ENCODE measurements at regions not wholly inside any gene's neighbourhood (a gene's known extent, or its start where the extent isn't known, plus 50 kb on each side); places are given as distances from the start of the nearest gene placed in this dataset.
"Not testable (repeated sequence)": the region's sequence is repeated elsewhere in the genome, so short reads cannot be mapped to it uniquely, and the experiment has no call there.

DNA sequence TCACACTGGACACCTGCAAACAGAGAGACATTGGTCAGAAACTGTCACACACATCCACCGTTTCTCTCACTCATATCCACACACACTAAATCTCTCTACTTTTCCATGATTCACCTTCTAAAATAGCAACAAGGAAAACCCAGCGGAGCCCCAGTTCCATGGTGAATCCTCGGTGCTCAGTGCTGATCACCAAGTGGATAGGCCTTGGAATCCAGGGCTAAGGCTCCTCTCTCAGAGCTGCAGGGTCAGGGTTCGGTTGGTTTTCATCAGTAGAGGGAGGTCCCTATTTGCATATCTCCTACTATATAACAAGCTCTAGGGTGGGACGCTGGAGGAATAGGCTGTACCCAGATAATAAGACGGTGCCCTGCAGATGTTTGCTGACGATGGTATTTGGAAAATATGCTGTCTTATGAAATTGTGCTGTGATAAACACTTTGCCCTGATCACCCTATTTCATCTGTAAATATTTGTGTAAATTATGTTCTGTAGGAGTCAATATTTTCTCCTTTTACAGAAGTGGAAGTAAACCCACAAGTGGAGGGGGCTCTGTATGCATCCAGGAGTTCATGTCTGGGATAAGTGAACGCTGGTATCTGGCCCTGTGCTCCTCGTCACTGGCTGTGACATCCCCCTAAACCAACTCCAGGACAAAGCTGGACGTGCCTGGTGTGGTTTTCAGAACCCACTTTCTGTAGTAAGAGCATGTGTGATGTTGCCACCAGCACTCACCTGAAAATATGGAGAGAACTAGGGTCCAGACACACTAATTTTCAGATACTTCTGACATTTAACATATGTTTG, 709.2 kb downstream of the TMEM121 start:
- no peaks in the 10 kb centered on the region for H3K9me3 ChIP-seq (ENCODE audit: control insufficient read depth, low read length)
- H3K4me3 ChIP-seq (ENCODE audit: low read length): no peak overlapping the region

DNA sequence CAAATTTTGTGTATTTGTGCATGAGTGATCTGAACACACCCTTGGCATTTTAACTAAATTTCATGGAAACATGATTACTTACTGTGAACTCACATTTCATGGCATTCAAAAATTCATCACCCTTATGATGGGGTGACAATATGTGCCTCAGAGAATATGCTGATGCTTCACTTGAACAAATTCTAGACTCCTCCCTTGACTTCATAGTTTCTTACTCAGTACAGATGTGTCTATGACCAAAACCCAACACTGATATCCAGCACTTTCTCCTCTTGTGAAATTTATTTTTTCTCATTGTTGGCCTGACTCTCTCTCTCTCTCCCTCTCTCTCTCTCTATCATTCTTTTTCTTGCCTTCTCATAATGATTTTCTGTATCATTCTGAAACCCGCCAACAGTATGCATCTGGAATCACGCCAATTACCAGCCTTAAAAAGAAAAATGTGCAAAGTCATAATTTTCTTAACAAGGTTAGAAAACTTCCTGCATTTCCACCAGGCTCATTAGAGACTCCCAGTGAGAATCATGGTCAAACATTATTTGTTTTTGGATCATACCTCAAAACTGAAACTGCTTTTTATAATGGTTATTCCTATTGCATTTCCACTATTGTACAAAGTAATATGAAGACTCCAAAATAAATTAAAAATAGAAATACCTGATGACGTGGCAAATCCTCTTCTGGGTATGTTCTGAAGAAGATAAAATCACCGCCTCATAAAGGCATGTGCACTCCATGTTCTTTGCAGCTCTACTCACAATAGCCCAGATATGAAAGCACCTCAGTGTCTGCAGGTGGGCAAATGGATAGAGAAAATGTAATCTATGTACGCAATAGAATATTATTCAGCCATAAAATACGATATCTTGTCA, 722.2 kb downstream of the TMEM121 start:
- H3K27me3 ChIP-seq (replicated peaks; ENCODE audit: control insufficient read depth, insufficient read depth, low read length): no peaks in the 10 kb centered on the region

More for the DNA sequence above, 709.2 kb downstream of the TMEM121 start:
- H3K36me3 ChIP-seq (ENCODE audit: control insufficient read depth, insufficient read depth, low read length, severe bottlenecking): no peaks in the 10 kb centered on the region
- peaks cover 5% of the 10 kb centered on the region for H3K27me3 ChIP-seq (replicated peaks; ENCODE audit: control insufficient read depth, insufficient read depth, low read length)
- DNase-seq (ENCODE audit: low read depth): no peak
- H3K4me1 ChIP-seq (ENCODE audit: control insufficient read depth, insufficient read depth, low read length): no peaks in the 10 kb centered on the region
- no peak overlapping the region for H3K9ac ChIP-seq (ENCODE audit: low read length)

DNA sequence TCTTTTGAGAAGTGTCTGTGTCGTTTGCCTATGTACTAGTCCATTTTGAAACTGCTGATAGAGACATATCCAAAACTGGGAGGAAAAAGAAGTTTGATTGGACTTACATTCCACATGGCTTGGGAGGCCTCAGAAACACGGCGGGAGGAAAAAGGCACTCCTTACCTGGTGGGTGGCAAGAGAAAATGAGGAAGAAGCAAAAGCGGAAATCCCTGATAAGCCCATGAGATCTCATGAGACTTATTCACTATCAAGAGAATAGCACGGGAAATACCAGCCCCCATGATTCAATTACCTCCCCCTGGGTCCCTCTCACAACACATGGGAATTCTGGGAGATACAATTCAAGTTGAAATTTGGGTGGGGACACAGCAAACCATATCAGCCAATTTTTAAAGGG, 727.6 kb downstream of the TMEM121 start:
- H3K9me3 ChIP-seq (ENCODE audit: control insufficient read depth, low read length); DNase-seq (ENCODE audit: low read depth); H3K27me3 ChIP-seq (replicated peaks; ENCODE audit: control insufficient read depth, insufficient read depth, low read length); H3K36me3 ChIP-seq (ENCODE audit: control insufficient read depth, insufficient read depth, low read length, severe bottlenecking); H3K9ac ChIP-seq (ENCODE audit: low read length); H3K4me1 ChIP-seq (ENCODE audit: control insufficient read depth, insufficient read depth, low read length); H3K4me3 ChIP-seq (ENCODE audit: low read length): not testable (repeated sequence)

More for the DNA sequence above, 722.2 kb downstream of the TMEM121 start:
- Histone ChIP-seq H3K36me3 (ENCODE audit: control insufficient read depth, insufficient read depth, low read length, severe bottlenecking) (no peaks in the 10 kb centered on the region), H3K9ac (ENCODE audit: low read length) (no peak overlapping the region), H3K9me3 (ENCODE audit: control insufficient read depth, low read length) (no peaks in the 10 kb centered on the region), H3K4me3 (ENCODE audit: low read length) (no peak overlapping the region), H3K4me1 (ENCODE audit: control insufficient read depth, insufficient read depth, low read length) (no peaks in the 10 kb centered on the region)
- no peak for DNase-seq (ENCODE audit: low read depth)

DNA sequence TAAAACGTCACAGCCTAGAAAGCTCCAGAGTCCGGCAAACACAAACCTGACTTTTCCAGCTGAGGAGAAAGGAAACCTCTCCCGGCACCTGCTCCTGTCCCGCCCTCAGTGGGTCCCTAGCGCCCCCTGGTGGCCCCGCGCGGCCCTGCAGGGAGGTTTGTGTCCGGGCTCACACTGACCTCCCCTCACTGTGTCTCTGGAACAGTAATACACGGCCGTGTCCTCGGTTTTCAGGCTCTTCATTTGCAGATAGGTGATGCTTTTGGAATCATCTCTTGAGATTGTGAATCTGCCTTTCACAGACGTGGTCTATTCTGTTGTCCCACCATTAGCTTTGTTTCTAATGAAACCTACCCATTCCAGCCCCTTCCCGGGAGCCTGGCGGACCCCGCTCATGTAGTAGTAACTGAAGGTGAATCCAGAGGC, 731.2 kb downstream of the TMEM121 start:
- H3K36me3 ChIP-seq (ENCODE audit: control insufficient read depth, insufficient read depth, low read length, severe bottlenecking); H3K4me1 ChIP-seq (ENCODE audit: control insufficient read depth, insufficient read depth, low read length); DNase-seq (ENCODE audit: low read depth); H3K9me3 ChIP-seq (ENCODE audit: control insufficient read depth, low read length); H3K4me3 ChIP-seq (ENCODE audit: low read length); H3K9ac ChIP-seq (ENCODE audit: low read length): not testable (repeated sequence)
- H3K27me3 ChIP-seq (replicated peaks; ENCODE audit: control insufficient read depth, insufficient read depth, low read length): peaks cover 12% of the 10 kb centered on the region

DNA sequence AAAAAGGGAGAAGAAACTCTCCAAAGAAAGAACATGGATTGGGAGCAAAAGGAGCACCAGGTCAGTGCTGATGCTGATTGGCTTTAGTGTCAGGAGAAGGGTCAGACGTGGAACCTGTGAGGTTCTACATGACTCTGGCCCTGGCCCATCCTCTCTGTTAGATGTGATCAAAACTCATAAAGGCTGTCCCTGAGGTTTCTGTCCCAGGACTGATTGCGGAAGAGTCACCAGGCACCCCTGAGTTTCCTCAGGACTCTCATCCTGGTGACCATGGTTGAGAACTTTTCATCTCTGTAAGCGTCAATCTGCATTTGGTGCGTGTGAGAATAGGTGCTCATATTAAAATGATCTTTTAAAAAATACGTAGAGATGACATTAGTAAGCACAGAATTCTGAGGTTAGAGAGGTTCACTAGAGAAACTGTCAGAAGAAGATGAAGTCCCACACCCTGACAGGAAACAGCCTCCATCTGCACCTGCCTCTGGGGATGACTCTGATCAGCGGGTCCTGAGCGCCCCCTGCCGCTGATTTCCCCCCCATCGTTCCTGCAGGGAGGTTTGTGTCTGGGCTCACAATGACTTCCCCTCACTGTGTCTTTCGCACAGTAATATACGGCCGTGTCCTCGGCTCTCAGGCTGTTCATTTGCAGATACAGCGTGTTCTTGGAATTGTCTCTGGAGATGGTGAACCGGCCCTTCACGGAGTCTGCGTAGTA, 741.8 kb downstream of the TMEM121 start:
- H3K27me3 ChIP-seq (replicated peaks; ENCODE audit: control insufficient read depth, insufficient read depth, low read length): peaks cover 15% of the 10 kb centered on the region
- no peak overlapping the region for H3K4me3 ChIP-seq (ENCODE audit: low read length)
- H3K36me3 ChIP-seq (ENCODE audit: control insufficient read depth, insufficient read depth, low read length, severe bottlenecking): no peaks in the 10 kb centered on the region
- H3K9me3 ChIP-seq (ENCODE audit: control insufficient read depth, low read length): no peaks in the 10 kb centered on the region
- no peaks in the 10 kb centered on the region for H3K4me1 ChIP-seq (ENCODE audit: control insufficient read depth, insufficient read depth, low read length)
- H3K9ac ChIP-seq (ENCODE audit: low read length): no peak overlapping the region
- DNase-seq (ENCODE audit: low read depth): no peak

DNA sequence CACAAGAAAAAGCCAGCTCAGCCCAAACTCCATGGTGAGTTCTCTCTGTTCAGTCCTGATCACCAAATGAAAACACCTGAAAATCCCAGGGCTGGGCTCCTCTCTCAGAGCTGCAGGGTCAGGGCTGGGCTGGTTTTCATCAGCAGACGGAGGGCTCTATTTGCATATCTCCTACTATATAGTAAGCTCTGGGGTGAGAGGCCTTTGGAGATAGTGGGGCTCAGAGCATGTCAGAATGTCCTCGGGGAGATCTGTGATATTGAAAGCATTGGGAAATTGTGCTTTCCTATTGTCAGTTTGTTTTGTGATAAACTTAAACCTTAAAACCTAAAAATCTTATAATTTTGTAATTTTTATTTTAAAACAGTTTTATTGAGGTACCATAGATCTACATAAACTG, 742.6 kb downstream of the TMEM121 start:
- Histone ChIP-seq H3K36me3 (ENCODE audit: control insufficient read depth, insufficient read depth, low read length, severe bottlenecking) (no peaks in the 10 kb centered on the region), H3K9ac (ENCODE audit: low read length) (no peak overlapping the region), H3K9me3 (ENCODE audit: control insufficient read depth, low read length) (no peaks in the 10 kb centered on the region), H3K4me3 (ENCODE audit: low read length) (no peak overlapping the region), H3K27me3 (replicated peaks; ENCODE audit: control insufficient read depth, insufficient read depth, low read length) (peaks cover 14% of the 10 kb centered on the region), H3K4me1 (ENCODE audit: control insufficient read depth, insufficient read depth, low read length) (no peaks in the 10 kb centered on the region)
- no peak for DNase-seq (ENCODE audit: low read depth)

DNA sequence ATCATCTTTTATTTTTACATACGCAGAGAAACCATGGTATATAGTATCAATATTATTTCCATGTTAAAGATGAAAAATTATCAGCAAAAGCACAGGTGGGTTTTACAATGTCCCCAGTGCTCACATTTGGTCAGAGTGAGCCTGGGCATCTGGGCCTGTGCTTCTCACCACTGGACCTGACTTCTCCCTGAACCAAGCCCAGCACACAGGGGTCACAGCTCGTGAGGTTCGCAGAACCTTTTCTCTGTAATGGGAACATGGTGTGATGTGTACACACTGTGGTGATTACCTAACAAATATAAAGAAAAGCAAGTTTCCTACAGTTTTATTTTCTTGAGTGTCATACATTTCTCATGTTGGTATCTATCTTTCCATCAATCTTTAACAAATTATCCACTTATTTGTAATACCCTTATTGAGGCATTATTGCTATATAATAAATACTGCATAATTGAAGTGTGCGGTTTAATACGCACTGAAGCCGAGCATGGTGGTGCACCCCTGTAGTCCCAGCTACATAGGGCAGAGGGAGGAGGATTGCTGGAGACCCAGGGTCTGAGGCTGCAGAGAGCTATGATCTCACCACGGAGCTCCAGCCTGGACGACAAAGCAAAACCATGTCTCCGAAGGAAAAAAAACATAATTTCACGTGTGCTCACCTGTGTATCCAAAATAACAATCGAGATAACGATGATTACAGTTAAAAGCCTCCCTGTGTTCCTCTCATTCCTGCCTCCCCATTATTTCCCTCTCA, 743.2 kb downstream of the TMEM121 start:
- Histone ChIP-seq H3K36me3 (ENCODE audit: control insufficient read depth, insufficient read depth, low read length, severe bottlenecking) (no peaks in the 10 kb centered on the region), H3K4me1 (ENCODE audit: control insufficient read depth, insufficient read depth, low read length) (no peaks in the 10 kb centered on the region), H3K4me3 (ENCODE audit: low read length) (no peak overlapping the region), H3K9me3 (ENCODE audit: control insufficient read depth, low read length) (no peaks in the 10 kb centered on the region), H3K27me3 (replicated peaks; ENCODE audit: control insufficient read depth, insufficient read depth, low read length) (peaks cover 11% of the 10 kb centered on the region), H3K9ac (ENCODE audit: low read length) (no peak overlapping the region)
- no peak for DNase-seq (ENCODE audit: low read depth)

DNA sequence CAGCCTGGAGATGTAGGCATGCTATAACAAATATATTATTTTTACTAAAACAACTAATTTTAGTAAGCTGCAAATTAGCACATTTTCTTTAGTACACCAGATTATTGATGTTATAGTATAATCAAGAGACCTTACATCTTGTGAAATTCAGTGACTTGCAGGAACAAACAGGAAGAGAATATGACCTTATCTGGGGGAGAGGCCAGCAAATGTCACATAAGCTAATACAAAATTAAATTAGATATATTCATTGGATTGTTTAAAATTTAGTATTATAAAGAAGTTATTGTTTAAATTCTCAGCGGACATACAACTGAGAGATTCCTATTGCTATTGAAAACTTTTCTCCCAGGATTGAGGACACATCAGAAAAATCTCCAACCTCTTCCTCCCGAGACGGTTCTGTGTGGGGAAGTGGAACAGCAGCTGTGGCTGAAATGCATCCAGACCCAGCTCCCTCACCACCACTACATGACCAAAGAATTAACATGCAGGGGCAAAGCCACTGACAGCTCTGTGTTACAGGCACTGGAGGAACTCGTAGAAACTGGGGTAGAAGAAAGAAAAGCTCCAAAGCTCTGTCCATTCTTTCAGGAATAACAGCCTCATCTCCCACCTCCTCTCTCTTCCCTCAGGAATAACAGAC, 744.2 kb downstream of the TMEM121 start:
- H3K36me3 ChIP-seq (ENCODE audit: control insufficient read depth, insufficient read depth, low read length, severe bottlenecking); H3K27me3 ChIP-seq (replicated peaks; ENCODE audit: control insufficient read depth, insufficient read depth, low read length); DNase-seq (ENCODE audit: low read depth); H3K4me1 ChIP-seq (ENCODE audit: control insufficient read depth, insufficient read depth, low read length); H3K4me3 ChIP-seq (ENCODE audit: low read length); H3K9ac ChIP-seq (ENCODE audit: low read length); H3K9me3 ChIP-seq (ENCODE audit: control insufficient read depth, low read length): not testable (repeated sequence)

DNA sequence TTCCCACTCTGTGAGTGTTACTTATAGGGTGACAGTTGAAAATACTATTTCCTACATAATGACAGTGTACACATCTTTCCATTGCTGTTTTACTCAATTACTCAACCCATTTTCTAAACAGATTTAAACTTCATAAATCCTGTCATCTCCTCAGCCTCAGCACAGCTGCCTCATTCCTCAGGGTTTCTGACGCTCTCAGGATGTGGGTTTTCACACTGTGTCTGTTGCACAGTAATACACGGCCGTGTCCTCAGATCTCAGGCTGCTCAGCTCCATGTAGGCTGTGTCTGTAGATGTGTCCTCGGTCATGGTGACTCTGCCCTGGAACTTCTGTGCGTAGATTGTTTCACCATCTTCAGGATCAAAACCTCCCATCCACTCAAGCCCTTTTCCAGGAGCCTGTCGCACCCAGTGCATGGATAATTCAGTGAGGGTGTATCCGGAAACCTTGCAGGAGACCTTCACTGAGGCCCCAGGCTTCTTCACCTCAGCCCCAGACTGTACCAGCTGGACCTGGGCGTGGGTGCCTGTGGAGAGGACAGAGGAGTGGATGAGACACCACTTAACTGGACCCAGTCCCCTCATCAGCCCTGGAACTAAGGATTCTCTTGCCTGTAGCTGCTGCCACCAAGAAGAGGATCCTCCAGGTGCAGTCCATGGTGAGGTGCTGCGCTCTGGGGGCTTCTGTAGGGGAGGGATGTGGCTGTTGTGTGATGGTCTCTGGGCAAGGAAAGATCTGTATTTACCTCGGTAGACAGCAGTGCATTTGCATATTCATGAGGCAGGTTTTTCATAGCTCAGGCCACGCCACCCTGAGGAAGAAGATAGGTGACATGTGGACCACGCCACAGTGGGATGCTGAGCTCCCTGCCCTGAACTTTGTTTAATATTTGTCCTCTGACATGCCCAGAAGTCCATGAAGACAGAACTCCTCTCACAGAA, 750.2 kb downstream of the TMEM121 start:
- no peaks in the 10 kb centered on the region for H3K9me3 ChIP-seq (ENCODE audit: control insufficient read depth, low read length)
- DNase-seq (ENCODE audit: low read depth): no peak
- H3K4me3 ChIP-seq (ENCODE audit: low read length): no peak overlapping the region

DNA sequence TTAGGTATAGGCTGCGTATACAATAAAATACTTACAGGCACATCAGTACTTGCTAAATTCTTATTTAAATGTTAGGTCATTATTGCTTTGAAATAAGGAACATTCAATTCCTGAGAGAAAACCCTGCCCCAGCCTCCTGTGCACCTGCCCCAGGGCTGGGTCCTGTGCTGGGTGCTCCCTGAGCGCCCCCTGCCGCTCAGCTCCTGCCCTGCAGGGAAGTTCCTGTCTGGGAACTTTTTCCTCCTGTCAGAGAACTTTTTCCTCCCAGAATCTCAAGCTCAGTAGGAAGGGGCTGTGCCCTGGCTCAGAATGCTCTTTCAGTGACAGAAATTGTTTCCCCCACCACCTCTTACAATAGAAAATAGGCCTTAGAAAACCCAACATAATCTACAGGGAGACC, 751.1 kb downstream of the TMEM121 start:
- DNase-seq (ENCODE audit: low read depth): no peak
- Histone ChIP-seq H3K27me3 (replicated peaks; ENCODE audit: control insufficient read depth, insufficient read depth, low read length) (peaks cover 13% of the 10 kb centered on the region), H3K4me1 (ENCODE audit: control insufficient read depth, insufficient read depth, low read length) (no peaks in the 10 kb centered on the region), H3K4me3 (ENCODE audit: low read length) (no peak overlapping the region), H3K9ac (ENCODE audit: low read length) (no peak overlapping the region), H3K9me3 (ENCODE audit: control insufficient read depth, low read length) (no peaks in the 10 kb centered on the region), H3K36me3 (ENCODE audit: control insufficient read depth, insufficient read depth, low read length, severe bottlenecking) (no peaks in the 10 kb centered on the region)

More for the DNA sequence above, 750.2 kb downstream of the TMEM121 start:
- no peak overlapping the region for H3K9ac ChIP-seq (ENCODE audit: low read length)
- H3K4me1 ChIP-seq (ENCODE audit: control insufficient read depth, insufficient read depth, low read length): no peaks in the 10 kb centered on the region
- H3K27me3 ChIP-seq (replicated peaks; ENCODE audit: control insufficient read depth, insufficient read depth, low read length): peaks cover 13% of the 10 kb centered on the region
- no peaks in the 10 kb centered on the region for H3K36me3 ChIP-seq (ENCODE audit: control insufficient read depth, insufficient read depth, low read length, severe bottlenecking)
